ENCODE measurements at regions not wholly inside any gene's neighbourhood (a gene's known extent, or its start where the extent isn't known, plus 50 kb on each side); places are given as distances from the start of the nearest gene placed in this dataset.
"Not testable (repeated sequence)": the region's sequence is repeated elsewhere in the genome, so short reads cannot be mapped to it uniquely, and the experiment has no call there.

GRCh38 chr22:22182218-22182989 lies 62.2 kb upstream of the VPREB1 start:
- Histone ChIP-seq H3K4me3 (ENCODE audit: insufficient read depth, low read depth, low read length) (no peak overlapping the region), H3K36me3 (ENCODE audit: control insufficient read depth, insufficient read depth, low read length) (no peaks in the 10 kb centered on the region), H3K4me1 (ENCODE audit: control insufficient read depth, insufficient read depth, low read length) (no peaks in the 10 kb centered on the region), H3K9me3 (ENCODE audit: control insufficient read depth, low read length) (no peaks in the 10 kb centered on the region), H3K27ac (ENCODE audit: insufficient read depth, low read depth, low read length, poor library complexity, severe bottlenecking) (no peak overlapping the region), H3K27me3 (ENCODE audit: control insufficient read depth, insufficient read depth, low read length, poor library complexity, severe bottlenecking) (peaks cover 94% of the 10 kb centered on the region)
- 77 to 80% methylated on average over 7 of the region's 7 CpGs for WGBS, 2 experiments

- Histone ChIP-seq H3K36me3 (ENCODE audit: control insufficient read depth, insufficient read depth, low read length) (no peaks in the 10 kb centered on the region), H3K4me3 (ENCODE audit: insufficient read depth, low read depth, low read length) (no peak overlapping the region), H3K27ac (ENCODE audit: insufficient read depth, low read depth, low read length, poor library complexity, severe bottlenecking) (no peak overlapping the region), H3K27me3 (ENCODE audit: control insufficient read depth, insufficient read depth, low read length, poor library complexity, severe bottlenecking) (peaks cover 94% of the 10 kb centered on the region), H3K9me3 (ENCODE audit: control insufficient read depth, low read length) (no peaks in the 10 kb centered on the region), H3K4me1 (ENCODE audit: control insufficient read depth, insufficient read depth, low read length) (no peaks in the 10 kb centered on the region)
- 80 to 87% methylated on average over 3 of the region's 3 CpGs for WGBS, 2 experiments
Observed at GRCh38 chr22:22181341-22181850, 63.2 kb upstream of the VPREB1 start.

DNA sequence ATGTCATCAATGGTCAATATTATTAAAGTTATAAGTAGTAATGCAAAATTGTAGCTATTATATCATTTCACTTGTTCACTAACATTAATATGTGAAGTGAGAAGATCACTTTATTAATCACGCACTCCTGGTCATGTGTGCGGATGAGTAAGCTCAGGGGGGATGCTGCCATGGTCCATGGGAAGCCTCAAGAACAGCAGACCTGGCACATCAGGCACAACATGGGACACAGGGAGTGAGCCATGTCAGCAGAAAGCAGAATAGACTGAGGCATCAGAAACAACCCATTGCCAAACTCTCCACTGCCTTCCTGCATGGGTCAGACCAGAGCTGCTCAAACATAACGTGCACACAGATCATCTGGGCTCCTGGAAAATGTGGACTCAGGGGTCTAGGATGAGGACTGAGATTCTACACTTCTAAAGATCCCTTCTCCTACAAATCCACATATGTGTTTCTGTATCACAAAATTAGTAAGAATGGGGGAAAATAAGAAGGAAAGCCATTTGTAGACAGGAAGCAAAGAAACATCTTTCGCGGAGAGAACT lies 63.8 kb upstream of the VPREB1 start:
- H3K27me3 ChIP-seq (ENCODE audit: control insufficient read depth, insufficient read depth, low read length, poor library complexity, severe bottlenecking), result peaks cover 94% of the 10 kb centered on the region
- no peak overlapping the region for H3K4me3 ChIP-seq (ENCODE audit: insufficient read depth, low read depth, low read length)
- H3K4me1 ChIP-seq (ENCODE audit: control insufficient read depth, insufficient read depth, low read length), result no peaks in the 10 kb centered on the region
- WGBS, 2 experiments, result 77 to 86% methylated on average over 5 of the region's 5 CpGs
- no peaks in the 10 kb centered on the region for H3K9me3 ChIP-seq (ENCODE audit: control insufficient read depth, low read length)
- no peaks in the 10 kb centered on the region for H3K36me3 ChIP-seq (ENCODE audit: control insufficient read depth, insufficient read depth, low read length)
- no peak overlapping the region for H3K27ac ChIP-seq (ENCODE audit: insufficient read depth, low read depth, low read length, poor library complexity, severe bottlenecking)

DNA sequence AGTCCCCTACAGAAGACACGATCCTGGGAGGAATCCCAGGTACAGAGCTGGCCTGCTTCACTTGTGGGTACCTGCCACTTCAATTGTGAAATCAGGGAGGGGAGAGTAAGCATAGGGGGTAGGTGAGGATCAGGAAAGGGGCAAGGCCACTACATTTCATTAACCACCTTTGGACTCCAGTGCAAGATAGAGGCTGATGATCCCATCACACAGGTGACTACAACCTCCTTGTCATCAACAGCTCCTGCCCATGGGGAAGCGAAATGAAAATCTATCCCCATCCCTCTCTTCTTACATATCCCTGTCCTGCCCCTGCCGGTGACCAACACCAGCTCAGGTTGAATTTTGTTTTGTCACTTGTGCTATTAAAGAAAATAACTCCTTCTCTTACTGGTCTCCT lies 64.7 kb upstream of the VPREB1 start:
- Histone ChIP-seq H3K4me1 (ENCODE audit: control insufficient read depth, insufficient read depth, low read length) (no peaks in the 10 kb centered on the region), H3K36me3 (ENCODE audit: control insufficient read depth, insufficient read depth, low read length) (no peaks in the 10 kb centered on the region), H3K27ac (ENCODE audit: insufficient read depth, low read depth, low read length, poor library complexity, severe bottlenecking) (no peak overlapping the region), H3K27me3 (ENCODE audit: control insufficient read depth, insufficient read depth, low read length, poor library complexity, severe bottlenecking) (peaks cover 87% of the 10 kb centered on the region), H3K4me3 (ENCODE audit: insufficient read depth, low read depth, low read length) (no peak overlapping the region), H3K9me3 (ENCODE audit: control insufficient read depth, low read length) (no peaks in the 10 kb centered on the region)
- WGBS, 2 experiments, result 81 to 88% methylated on average over 3 of the region's 3 CpGs

DNA sequence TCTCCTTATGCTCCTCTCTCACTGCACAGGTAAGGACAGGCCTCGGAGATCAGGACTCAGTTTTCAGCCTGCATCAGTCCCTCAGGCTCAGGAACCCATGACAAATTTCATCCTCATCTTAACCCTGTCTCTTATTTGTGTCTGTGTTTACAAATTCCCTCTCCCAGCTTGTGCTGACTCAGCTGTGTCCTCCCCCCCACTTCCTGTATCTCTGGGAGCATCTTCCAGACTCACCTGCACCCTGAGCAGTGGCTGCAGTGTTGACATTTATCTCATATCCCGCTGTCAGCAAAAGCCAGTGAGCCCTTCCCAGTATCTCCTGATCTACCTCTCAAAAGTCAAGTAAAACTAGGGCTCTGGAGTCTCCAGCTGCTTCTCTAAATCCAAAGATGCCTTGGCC lies 65.6 kb upstream of the VPREB1 start:
- Histone ChIP-seq H3K9me3 (ENCODE audit: control insufficient read depth, low read length) (no peaks in the 10 kb centered on the region), H3K27me3 (ENCODE audit: control insufficient read depth, insufficient read depth, low read length, poor library complexity, severe bottlenecking) (peaks cover 78% of the 10 kb centered on the region), H3K36me3 (ENCODE audit: control insufficient read depth, insufficient read depth, low read length) (no peaks in the 10 kb centered on the region), H3K4me1 (ENCODE audit: control insufficient read depth, insufficient read depth, low read length) (no peaks in the 10 kb centered on the region), H3K4me3 (ENCODE audit: insufficient read depth, low read depth, low read length) (no peak overlapping the region), H3K27ac (ENCODE audit: insufficient read depth, low read depth, low read length, poor library complexity, severe bottlenecking) (no peak overlapping the region)
- 74 to 82% methylated on average over 2 of the region's 2 CpGs for WGBS, 2 experiments

DNA sequence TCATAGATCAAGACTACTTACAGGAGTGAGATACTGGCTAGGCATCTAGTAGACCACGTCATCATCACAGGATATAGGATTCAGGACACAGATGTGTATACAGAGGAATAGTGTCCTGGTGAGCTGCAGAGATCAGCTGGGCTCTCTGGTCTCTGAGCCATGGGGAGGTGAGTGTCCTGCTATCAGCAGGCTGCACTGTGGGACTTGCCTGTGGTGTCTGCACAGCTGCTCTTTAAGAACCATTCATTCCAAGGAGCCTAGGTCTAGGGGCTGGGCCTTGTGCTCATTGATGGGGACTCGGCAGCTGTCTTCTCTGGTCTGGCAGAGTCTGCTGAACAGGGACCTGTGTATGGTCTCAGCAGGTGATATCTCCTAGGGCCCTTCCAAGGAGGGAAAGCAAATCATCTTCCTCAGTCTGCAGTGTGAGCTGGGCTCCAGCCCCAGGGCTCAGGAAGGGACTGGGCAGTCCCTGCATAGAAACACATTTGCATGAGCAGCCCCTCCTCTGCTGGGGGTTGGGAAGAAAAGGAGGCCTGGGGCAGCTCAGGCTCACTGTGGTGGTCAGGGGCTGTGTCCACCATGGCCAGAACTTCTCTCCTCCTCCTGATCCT lies 66.1 kb upstream of the VPREB1 start:
- Histone ChIP-seq H3K27ac (ENCODE audit: insufficient read depth, low read depth, low read length, poor library complexity, severe bottlenecking) (no peak overlapping the region), H3K27me3 (ENCODE audit: control insufficient read depth, insufficient read depth, low read length, poor library complexity, severe bottlenecking) (peaks cover 73% of the 10 kb centered on the region), H3K4me3 (ENCODE audit: insufficient read depth, low read depth, low read length) (no peak overlapping the region), H3K4me1 (ENCODE audit: control insufficient read depth, insufficient read depth, low read length) (no peaks in the 10 kb centered on the region), H3K9me3 (ENCODE audit: control insufficient read depth, low read length) (no peaks in the 10 kb centered on the region), H3K36me3 (ENCODE audit: control insufficient read depth, insufficient read depth, low read length) (no peaks in the 10 kb centered on the region)
- WGBS, 2 experiments, result 67 to 76% methylated on average over 2 of the region's 2 CpGs

DNA sequence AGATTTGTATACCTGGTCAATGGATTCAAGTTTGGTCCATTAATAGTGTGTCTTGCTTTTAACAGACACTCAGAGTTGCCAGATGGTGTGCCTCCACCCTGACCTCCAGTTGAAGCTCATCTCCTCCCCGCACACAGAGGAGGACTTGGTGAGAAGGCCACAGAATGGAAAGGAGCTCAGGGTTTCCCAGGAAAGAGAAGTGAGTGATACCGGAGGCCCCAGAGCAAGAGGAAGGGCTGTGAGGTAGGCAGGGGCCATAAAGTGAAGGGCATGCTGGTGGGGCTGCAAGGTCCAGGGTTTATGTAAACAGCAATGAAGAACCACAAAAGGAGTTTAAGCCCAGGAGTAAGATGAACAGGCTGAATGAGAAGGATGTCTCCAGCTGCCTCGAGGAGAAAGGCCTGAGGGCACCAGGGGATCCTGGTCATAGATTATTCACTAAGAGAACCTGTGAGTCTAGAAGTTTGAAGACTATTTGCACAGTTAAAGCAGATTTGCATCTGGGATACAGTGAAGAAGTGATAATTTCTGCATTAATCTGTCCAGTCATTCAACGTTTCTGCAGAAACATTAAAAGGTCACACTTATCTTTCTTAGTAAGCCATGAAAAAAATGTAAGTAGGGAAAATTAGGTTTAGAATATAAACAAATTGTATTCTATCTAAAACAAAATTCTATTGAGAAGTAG lies 67.5 kb upstream of the VPREB1 start:
- Histone ChIP-seq H3K4me1 (ENCODE audit: control insufficient read depth, insufficient read depth, low read length) (no peaks in the 10 kb centered on the region), H3K27me3 (ENCODE audit: control insufficient read depth, insufficient read depth, low read length, poor library complexity, severe bottlenecking) (peaks cover 62% of the 10 kb centered on the region), H3K9me3 (ENCODE audit: control insufficient read depth, low read length) (no peaks in the 10 kb centered on the region), H3K36me3 (ENCODE audit: control insufficient read depth, insufficient read depth, low read length) (no peaks in the 10 kb centered on the region), H3K27ac (ENCODE audit: insufficient read depth, low read depth, low read length, poor library complexity, severe bottlenecking) (no peak overlapping the region), H3K4me3 (ENCODE audit: insufficient read depth, low read depth, low read length) (no peak overlapping the region)
- WGBS, 2 experiments, result 76 to 80% methylated on average over 4 of the region's 4 CpGs

- not testable (repeated sequence) for H3K4me1 ChIP-seq (ENCODE audit: control insufficient read depth, insufficient read depth, low read length); H3K4me3 ChIP-seq (ENCODE audit: insufficient read depth, low read depth, low read length); H3K27ac ChIP-seq (ENCODE audit: insufficient read depth, low read depth, low read length, poor library complexity, severe bottlenecking); H3K36me3 ChIP-seq (ENCODE audit: control insufficient read depth, insufficient read depth, low read length); H3K9me3 ChIP-seq (ENCODE audit: control insufficient read depth, low read length)
- peaks cover 61% of the 10 kb centered on the region for H3K27me3 ChIP-seq (ENCODE audit: control insufficient read depth, insufficient read depth, low read length, poor library complexity, severe bottlenecking)
- 84 to 93% methylated on average over 2 of the region's 6 CpGs for WGBS, 2 experiments
Observed at GRCh38 chr22:22172896-22173628, 71.5 kb upstream of the VPREB1 start.

- 19 to 29% methylated on average over 4 to 6 of the region's 6 CpGs for WGBS, 2 experiments
- Histone ChIP-seq H3K27me3 (ENCODE audit: control insufficient read depth, insufficient read depth, low read length, poor library complexity, severe bottlenecking) (peaks cover 67% of the 10 kb centered on the region), H3K9me3 (ENCODE audit: control insufficient read depth, low read length) (no peaks in the 10 kb centered on the region), H3K4me1 (ENCODE audit: control insufficient read depth, insufficient read depth, low read length) (no peaks in the 10 kb centered on the region), H3K36me3 (ENCODE audit: control insufficient read depth, insufficient read depth, low read length) (no peaks in the 10 kb centered on the region), H3K27ac (ENCODE audit: insufficient read depth, low read depth, low read length, poor library complexity, severe bottlenecking) (no peak overlapping the region), H3K4me3 (ENCODE audit: insufficient read depth, low read depth, low read length) (no peak overlapping the region)
Observed at GRCh38 chr22:22171357-22172218, 73.0 kb upstream of the VPREB1 start.
